OCI-LY3 (cell line): ENCODE measurements at regions not wholly inside any gene's neighbourhood (a gene's known extent, or its start where the extent isn't known, plus 50 kb on each side); places are given as distances from the start of the nearest gene placed in this dataset.

Experiments
- H2AFZ ChIP-seq: fragments of 200-600, 300-600 bp; shearing (Covaris generic); 2 replicates; pipeline ENCODE4 v1.6.0; 2014; ENCODE audit warnings: antibody characterized with exemption, low read depth, low read length
- H3K27ac ChIP-seq: fragments of 200-600, 300-600 bp; sonication (generic); 2 replicates; pipeline ENCODE4 v1.5.1; 2014; ENCODE audit warnings: mild to moderate bottlenecking, low read length, moderate library complexity, mixed read lengths
- H3K27me3 ChIP-seq: fragments of 200-600, 300-600 bp; sonication (generic); 2 replicates; pipeline ENCODE4 v1.6.1; 2014; ENCODE audit warnings: low read depth, low read length, mixed read lengths
- H3K36me3 ChIP-seq: fragments of 200-600, 300-600 bp; sonication (generic); replicated peaks from 2 replicates; pipeline ENCODE3; 2014; ENCODE audit warnings: low read depth, low read length, mixed read lengths
- H3K4me1 ChIP-seq: fragments of 300-600, 200-600 bp; sonication (generic); 2 replicates; pipeline ENCODE4 v1.6.1; 2014; ENCODE audit warnings: low read length, mixed read lengths
- H3K4me2 ChIP-seq: fragments of 200-600, 300-600 bp; sonication (generic); 2 replicates; pipeline ENCODE4 v1.6.1; 2014; ENCODE audit warnings: low read length, mixed read lengths
- H3K4me3 ChIP-seq: fragments of 300-600, 200-600 bp; sonication (generic); 2 replicates; pipeline ENCODE4 v1.5.1; 2014; ENCODE audit warnings: antibody characterized with exemption, mild to moderate bottlenecking, low read length, moderate library complexity
- H3K79me2 ChIP-seq: fragments of 300-600, 200-600 bp; shearing (Covaris generic); 2 replicates; pipeline ENCODE4 v1.6.1; 2014; ENCODE audit warnings: mild to moderate bottlenecking, low read length, mixed read lengths
- H3K9ac ChIP-seq: fragments of 300-600, 200-600 bp; shearing (Covaris generic); 2 replicates; pipeline ENCODE4 v1.6.0; 2014; ENCODE audit warnings: mild to moderate bottlenecking, low read length, moderate library complexity
- H3K9me3 ChIP-seq: fragments of 200-600, 300-600 bp; shearing (Covaris generic); 2 replicates; pipeline ENCODE4 v1.6.1; 2014; ENCODE audit warnings: low read length, mixed read lengths; ENCODE audit not compliant: insufficient read depth
- H4K20me1 ChIP-seq: fragments of 200-600, 300-600 bp; sonication (generic); 2 replicates; pipeline ENCODE4 v1.6.1; 2016; ENCODE audit warnings: low read length, mixed read lengths; ENCODE audit not compliant: insufficient read depth
- EZH2phosphoT487 ChIP-seq: fragments of 200-600 bp; shearing (Covaris generic); IDR thresholded peaks from 2 replicates; pipeline ENCODE4 v1.6.1; 2018; ENCODE audit warnings: antibody characterized with exemption, mixed run types, low read depth
- TF ChIP-seq, protein P1 (sequence below): fragments of 200-600, 300-600 bp; sonication (generic); IDR thresholded peaks from 2 replicates; pipeline ENCODE4 v1.5.1; 2014; ENCODE audit warnings: antibody characterized with exemption, low read length, low read depth

DNA sequence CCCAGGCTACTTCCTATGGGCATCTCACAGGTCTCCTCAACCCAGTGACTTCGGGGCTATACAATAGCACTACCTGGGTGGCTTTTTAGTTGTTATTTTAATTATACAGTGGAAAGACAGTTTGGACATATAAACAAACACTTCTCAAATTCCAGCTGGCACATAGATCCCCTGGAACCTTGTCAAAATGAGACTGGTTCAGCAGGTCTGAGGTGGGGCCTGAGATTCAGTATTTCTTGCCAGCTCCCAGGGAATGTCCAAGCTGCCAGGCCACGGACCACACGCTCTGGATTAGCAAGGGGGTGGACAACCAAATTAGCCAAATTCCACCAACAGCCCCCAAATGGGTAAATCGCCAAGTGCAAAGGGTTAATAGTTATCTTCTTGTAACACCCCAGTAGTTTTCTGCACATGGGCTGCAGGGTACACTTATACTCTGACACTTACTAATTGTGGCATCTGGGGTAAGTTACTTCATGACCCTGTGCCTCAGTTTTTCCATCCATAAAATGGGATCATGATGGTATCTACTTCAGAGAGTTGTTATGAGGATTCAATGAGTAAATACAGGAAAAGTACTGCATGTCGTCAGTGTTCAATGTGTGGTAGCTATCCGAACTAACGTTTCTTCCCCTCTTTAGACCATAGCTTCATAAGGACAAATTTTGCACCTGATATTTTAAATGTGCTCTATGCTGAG, 789.4 kb upstream of the TBX3 start:
- H3K4me1 ChIP-seq, result no peaks in the 10 kb centered on the region
- H3K36me3 ChIP-seq, result no peaks in the 10 kb centered on the region
- TF ChIP-seq, protein P1, sequence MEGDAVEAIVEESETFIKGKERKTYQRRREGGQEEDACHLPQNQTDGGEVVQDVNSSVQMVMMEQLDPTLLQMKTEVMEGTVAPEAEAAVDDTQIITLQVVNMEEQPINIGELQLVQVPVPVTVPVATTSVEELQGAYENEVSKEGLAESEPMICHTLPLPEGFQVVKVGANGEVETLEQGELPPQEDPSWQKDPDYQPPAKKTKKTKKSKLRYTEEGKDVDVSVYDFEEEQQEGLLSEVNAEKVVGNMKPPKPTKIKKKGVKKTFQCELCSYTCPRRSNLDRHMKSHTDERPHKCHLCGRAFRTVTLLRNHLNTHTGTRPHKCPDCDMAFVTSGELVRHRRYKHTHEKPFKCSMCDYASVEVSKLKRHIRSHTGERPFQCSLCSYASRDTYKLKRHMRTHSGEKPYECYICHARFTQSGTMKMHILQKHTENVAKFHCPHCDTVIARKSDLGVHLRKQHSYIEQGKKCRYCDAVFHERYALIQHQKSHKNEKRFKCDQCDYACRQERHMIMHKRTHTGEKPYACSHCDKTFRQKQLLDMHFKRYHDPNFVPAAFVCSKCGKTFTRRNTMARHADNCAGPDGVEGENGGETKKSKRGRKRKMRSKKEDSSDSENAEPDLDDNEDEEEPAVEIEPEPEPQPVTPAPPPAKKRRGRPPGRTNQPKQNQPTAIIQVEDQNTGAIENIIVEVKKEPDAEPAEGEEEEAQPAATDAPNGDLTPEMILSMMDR, result no peak
- no peak for TF ChIP-seq EZH2phosphoT487
- no peaks in the 10 kb centered on the region for H4K20me1 ChIP-seq
- no peak overlapping the region for H3K4me3 ChIP-seq
- H3K9me3 ChIP-seq, result no peaks in the 10 kb centered on the region
- no peak overlapping the region for H3K4me2 ChIP-seq
- H3K79me2 ChIP-seq, result no peaks in the 10 kb centered on the region
- no peak overlapping the region for H2AFZ ChIP-seq
- H3K27ac ChIP-seq, result no peak overlapping the region
- no peaks in the 10 kb centered on the region; the same call in 1 of the 2 replicates for H3K27me3 ChIP-seq
- no peak overlapping the region for H3K9ac ChIP-seq

DNA sequence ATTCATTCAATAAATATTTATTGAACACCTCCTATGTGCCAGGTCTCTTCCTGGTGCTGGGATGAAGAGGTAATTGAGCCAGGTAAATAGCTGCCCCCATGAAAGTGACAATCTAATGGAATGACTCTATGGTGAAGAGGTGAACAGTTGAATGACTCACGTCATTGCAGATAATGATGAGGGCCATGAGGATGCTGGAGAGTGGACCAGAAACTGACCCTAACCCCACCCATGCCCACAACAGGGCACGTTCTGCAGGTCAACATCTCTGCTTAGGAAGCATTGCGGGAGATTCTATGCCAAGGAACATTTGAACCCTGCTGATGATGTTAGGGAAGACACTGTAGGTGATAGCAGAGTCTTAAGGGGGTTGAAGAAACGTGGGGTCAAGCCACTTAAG, 788.9 kb upstream of the TBX3 start:
- H3K4me1 ChIP-seq, result no peaks in the 10 kb centered on the region

DNA sequence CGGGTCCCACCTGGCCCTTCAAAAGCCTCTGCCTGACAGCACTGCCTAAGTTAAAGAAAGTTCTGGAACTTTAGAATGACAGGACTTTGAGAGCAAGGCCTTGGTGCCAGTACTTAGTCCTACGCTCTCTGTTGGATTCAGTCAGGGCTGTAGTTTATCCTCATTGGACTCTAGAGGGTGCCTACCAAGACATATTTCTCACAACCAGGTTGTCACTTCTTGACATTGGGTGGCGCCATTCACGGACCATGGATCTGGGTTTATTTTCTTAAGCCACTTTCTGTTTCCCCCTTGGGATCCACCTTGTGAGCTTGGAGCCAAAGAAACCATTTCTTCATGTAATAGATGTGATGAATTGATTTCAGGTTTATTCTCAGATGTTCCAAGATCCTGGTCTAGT, 787.0 kb upstream of the TBX3 start:
- H3K27me3 ChIP-seq, result no peaks in the 10 kb centered on the region; the same call in 1 of the 2 replicates
- no peak overlapping the region for H3K4me3 ChIP-seq
- no peaks in the 10 kb centered on the region for H4K20me1 ChIP-seq
- H3K36me3 ChIP-seq, result no peaks in the 10 kb centered on the region
- no peaks in the 10 kb centered on the region for H3K79me2 ChIP-seq
- no peak overlapping the region for H2AFZ ChIP-seq
- H3K9ac ChIP-seq, result no peak overlapping the region
- no peaks in the 10 kb centered on the region for H3K9me3 ChIP-seq
- H3K4me2 ChIP-seq, result no peak overlapping the region
- TF ChIP-seq, protein P1, result peak; percentile 12; the same call in 1 of the 2 replicates
- TF ChIP-seq EZH2phosphoT487, result no peak
- no peaks in the 10 kb centered on the region for H3K4me1 ChIP-seq
- H3K27ac ChIP-seq, result no peak overlapping the region

More for the DNA sequence above, 788.9 kb upstream of the TBX3 start:
- Histone ChIP-seq H4K20me1 (no peaks in the 10 kb centered on the region), H3K79me2 (no peaks in the 10 kb centered on the region), H3K9ac (no peak overlapping the region), H3K27me3 (no peaks in the 10 kb centered on the region; the same call in 1 of the 2 replicates), H3K36me3 (no peaks in the 10 kb centered on the region), H2AFZ (no peak overlapping the region), H3K27ac (no peak overlapping the region), H3K9me3 (no peaks in the 10 kb centered on the region), H3K4me2 (no peak overlapping the region), H3K4me3 (no peak overlapping the region)
- TF ChIP-seq, protein P1, result no peak
- no peak for TF ChIP-seq EZH2phosphoT487

DNA sequence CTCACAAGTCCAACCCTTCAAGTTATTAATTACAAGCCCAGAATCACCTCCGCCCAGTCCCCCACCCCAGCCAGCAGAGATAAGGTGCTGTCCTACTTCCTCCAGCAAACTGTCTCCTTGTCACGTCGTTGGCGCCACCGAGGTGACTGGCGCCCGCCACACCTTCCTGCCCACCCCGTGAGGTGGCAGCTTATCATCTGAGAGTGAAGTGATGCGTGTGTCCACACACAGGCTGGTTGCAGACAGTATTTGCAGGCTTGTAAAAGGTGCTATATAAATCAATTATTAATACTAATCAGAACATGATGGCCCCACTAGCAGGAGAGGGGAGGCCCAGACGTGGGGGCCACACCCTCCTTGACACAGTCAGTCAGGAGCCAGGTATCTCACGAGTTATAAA, 786.6 kb upstream of the TBX3 start:
- no peak overlapping the region for H3K4me3 ChIP-seq
- H3K27ac ChIP-seq, result no peak overlapping the region
- no peaks in the 10 kb centered on the region for H3K4me1 ChIP-seq
- no peaks in the 10 kb centered on the region for H4K20me1 ChIP-seq
- no peaks in the 10 kb centered on the region; the same call in 1 of the 2 replicates for H3K27me3 ChIP-seq
- no peak overlapping the region for H2AFZ ChIP-seq
- H3K9ac ChIP-seq, result no peak overlapping the region
- H3K9me3 ChIP-seq, result no peaks in the 10 kb centered on the region
- H3K36me3 ChIP-seq, result no peaks in the 10 kb centered on the region
- no peaks in the 10 kb centered on the region for H3K79me2 ChIP-seq
- TF ChIP-seq, protein P1, result no peak
- TF ChIP-seq EZH2phosphoT487, result no peak
- H3K4me2 ChIP-seq, result no peak overlapping the region
